Heart left ventricle (tissue), 16 donors: ENCODE measurements at regions not wholly inside any gene's neighbourhood (a gene's known extent, or its start where the extent isn't known, plus 50 kb on each side); places are given as distances from the start of the nearest gene placed in this dataset.
A peak's percentile ranks its signal among the peaks of the same experiment; 100 is the strongest.

Experiments
- ATAC-seq, 4 donors: fragments of 200-7000 bp; cut with Tn5 transposase; one replicate each; pipeline ENCODE4 v1.9.1; 2020 to 2022; ENCODE audit warnings: moderate library complexity in 4 of 4, mild to moderate bottlenecking in 3 of 4, moderate number of reproducible peaks in 1 of 4
- DNase-seq, 5 donors: peaks; one replicate each; pipeline ENCODE4 v3.0.0-alpha.2; 2020
- H3K27ac ChIP-seq, 12 donors: fragments of 200-600 bp; sonication (generic) in 4 of 12; one replicate each; pipeline versions ENCODE4 v1.5.0 to v1.8.0; 2016 to 2022; ENCODE audit warnings: mild to moderate bottlenecking in 2 of 12
- H3K27me3 ChIP-seq, 9 donors: fragments of 200-600 bp; sonication (generic) in 2 of 9; one replicate each; pipeline versions ENCODE4 v1.5.1 to v1.8.0; 2016 to 2022; ENCODE audit warnings: mild to moderate bottlenecking in 3 of 9
- H3K36me3 ChIP-seq, 9 donors: fragments of 200-600 bp; sonication (generic) in 2 of 9; one replicate each; pipeline versions ENCODE4 v1.5.0 to v1.8.0; 2018 to 2022; ENCODE audit warnings: mild to moderate bottlenecking in 2 of 9
- H3K4me1 ChIP-seq, 12 donors: fragments of 200-600 bp; sonication (generic) in 4 of 12; one replicate each; pipeline versions ENCODE4 v1.5.0 to v1.8.0; 2016 to 2022; ENCODE audit warnings: mild to moderate bottlenecking in 3 of 12
- H3K4me3 ChIP-seq, 12 donors: fragments of 200-600 bp; sonication (generic) in 4 of 12; one replicate each; pipeline versions ENCODE4 v1.5.0 to v1.8.0; 2017 to 2022; ENCODE audit warnings: mild to moderate bottlenecking in 9 of 12, moderate library complexity in 4 of 12
- H3K9me3 ChIP-seq, 12 donors: fragments of 200-600 bp; sonication (generic) in 4 of 12; one replicate each; pipeline versions ENCODE4 v1.5.0 to v1.8.0; 2016 to 2022; ENCODE audit warnings: mild to moderate bottlenecking in 1 of 12
- POLR2A ChIP-seq, 2 donors: fragments of 450-650 bp; IDR thresholded peaks; one replicate each; pipeline ENCODE4 v1.6.1; 2017; ENCODE audit warnings: antibody characterized with exemption in 2 of 2, mild to moderate bottlenecking in 2 of 2, moderate library complexity in 2 of 2
- WGBS, 4 donors: extraction: QIAGEN DNeasy Blood & Tissue Kit in 2 of 4; methylation state at CpG; one replicate each; pipeline versions ENCODE4 v1.1.5 to v1.1.7; 2013 to 2018; 5-methylcytosine and 5-hydroxymethylcytosine counted together
- intact Hi-C, 10 donors: fragments of 100-400 bp; cut with DNase I; formaldehyde crosslinking; loops; one replicate each; pipeline versions ENCODE4 v1.11.1 to v1.14.2; 2022
- TF ChIP-seq, protein P1 (sequence below), 12 donors: fragments of 200-600 bp; sonication (generic) in 4 of 12; IDR thresholded peaks; one replicate each; pipeline versions ENCODE4 v1.5.0 to v1.8.0; 2018 to 2022; ENCODE audit warnings: antibody characterized with exemption in 12 of 12, mild to moderate bottlenecking in 5 of 12
- donor health status: ischemic (EF 13 %, LVEDD 7.1; RV severe dilation, severe dysfunction).
- donor health status: healthy with polysubstance abuse.
- donor health status: DM: no; HTN: yes; CAD: no.
- donor health status: DM: no; HTN: no; CAD: no.
- donor health status: ischemic (EF 25% LVEDD 6.9; RV normal size, moderate dysfunction).
- donor health status: ischemic (EF 25% LVEDD 5.7; RV mildly dilated, moderate dysfunction).
- donor health status: healthy.
- donor health status: DM: yes; HTN: yes; CAD: no.
- donor health status: ischemic (EF 35%, LVEDD 5.7; RV mildly dilated, moderate dysfunction).
- donor health status: nonischemic (EF 11% LVEDD 7.7; RV severe dilation, severe dysfunction).
- donor health status: DM: yes; HTN: yes; CAD: no.
- donor health status: PGD.
- donor health status: ischemic (EF 29% LVEDD 5.4; RV normal size, mild dysfunction).
- donor health status: nonischemic (EF 23%, LVEDD 6.1; RV moderate dilation, normal function).

DNA sequence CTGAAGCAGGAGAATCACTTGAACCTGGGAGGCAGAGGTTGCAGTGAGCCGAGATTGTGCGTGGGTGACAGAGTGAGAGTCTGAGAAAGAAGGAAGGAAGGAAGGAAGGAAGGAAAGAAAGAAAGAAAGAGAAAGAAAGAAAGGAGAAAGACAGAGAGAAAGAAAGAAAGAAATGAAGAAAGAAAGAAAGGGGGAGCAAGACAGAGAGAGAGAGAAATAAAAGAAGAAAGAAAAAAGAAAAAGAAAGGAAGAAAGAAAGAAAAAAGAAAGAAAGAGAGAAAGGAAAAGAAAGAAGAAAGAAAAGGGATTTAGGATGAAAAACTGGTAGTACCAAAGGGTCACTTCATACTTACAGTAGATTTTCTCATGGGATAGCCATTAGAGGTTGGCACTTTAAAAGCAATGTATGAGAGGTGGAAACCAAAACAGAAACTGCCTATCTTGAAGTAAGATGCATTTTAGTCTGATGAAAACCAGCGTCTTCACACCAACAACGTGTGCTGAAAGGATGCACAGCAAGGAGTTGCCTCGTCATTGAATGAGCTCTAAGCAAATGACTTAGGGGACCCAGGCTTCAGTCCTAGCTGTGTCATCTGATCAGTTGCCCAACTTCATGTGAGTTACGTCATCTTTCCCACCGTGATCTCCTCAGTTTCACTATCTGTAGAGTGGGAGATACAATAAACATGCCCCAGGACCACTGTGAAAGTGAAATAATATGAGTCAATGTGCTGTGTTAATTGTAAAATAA lies 133.9 kb upstream of the NEDD9 start:
- 63 to 75% (median 66%) methylated on average over 7 of the region's 7 CpGs for WGBS, 4 donors
- Histone ChIP-seq H3K27me3 (no peaks in the 10 kb centered on the region), H3K4me3 (no peak overlapping the region), H3K27ac (peak overlapping the region; percentile 71 to 95 (median 86)), H3K9me3 (no peaks in the 10 kb centered on the region), H3K36me3 (no peaks in the 10 kb centered on the region), H3K4me1 (peaks cover 4 to 74% (median 40%) of the 10 kb centered on the region in 12 donors)
- DNase-seq, result no peak
- no peak for ATAC-seq
- TF ChIP-seq POLR2A (IDR thresholded peaks at IDR 0.05), result no peak
- TF ChIP-seq, protein P1, sequence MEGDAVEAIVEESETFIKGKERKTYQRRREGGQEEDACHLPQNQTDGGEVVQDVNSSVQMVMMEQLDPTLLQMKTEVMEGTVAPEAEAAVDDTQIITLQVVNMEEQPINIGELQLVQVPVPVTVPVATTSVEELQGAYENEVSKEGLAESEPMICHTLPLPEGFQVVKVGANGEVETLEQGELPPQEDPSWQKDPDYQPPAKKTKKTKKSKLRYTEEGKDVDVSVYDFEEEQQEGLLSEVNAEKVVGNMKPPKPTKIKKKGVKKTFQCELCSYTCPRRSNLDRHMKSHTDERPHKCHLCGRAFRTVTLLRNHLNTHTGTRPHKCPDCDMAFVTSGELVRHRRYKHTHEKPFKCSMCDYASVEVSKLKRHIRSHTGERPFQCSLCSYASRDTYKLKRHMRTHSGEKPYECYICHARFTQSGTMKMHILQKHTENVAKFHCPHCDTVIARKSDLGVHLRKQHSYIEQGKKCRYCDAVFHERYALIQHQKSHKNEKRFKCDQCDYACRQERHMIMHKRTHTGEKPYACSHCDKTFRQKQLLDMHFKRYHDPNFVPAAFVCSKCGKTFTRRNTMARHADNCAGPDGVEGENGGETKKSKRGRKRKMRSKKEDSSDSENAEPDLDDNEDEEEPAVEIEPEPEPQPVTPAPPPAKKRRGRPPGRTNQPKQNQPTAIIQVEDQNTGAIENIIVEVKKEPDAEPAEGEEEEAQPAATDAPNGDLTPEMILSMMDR (IDR thresholded peaks at IDR 0.05), result no peak
- intact Hi-C loops, result loop anchor here in 6 of 10 donors (5.0 to 10.0 kb wide), 7 partner anchors 56 to 152 kb away; partner anchors contain the start of gene NEDD9 (in 2 of the 6)

DNA sequence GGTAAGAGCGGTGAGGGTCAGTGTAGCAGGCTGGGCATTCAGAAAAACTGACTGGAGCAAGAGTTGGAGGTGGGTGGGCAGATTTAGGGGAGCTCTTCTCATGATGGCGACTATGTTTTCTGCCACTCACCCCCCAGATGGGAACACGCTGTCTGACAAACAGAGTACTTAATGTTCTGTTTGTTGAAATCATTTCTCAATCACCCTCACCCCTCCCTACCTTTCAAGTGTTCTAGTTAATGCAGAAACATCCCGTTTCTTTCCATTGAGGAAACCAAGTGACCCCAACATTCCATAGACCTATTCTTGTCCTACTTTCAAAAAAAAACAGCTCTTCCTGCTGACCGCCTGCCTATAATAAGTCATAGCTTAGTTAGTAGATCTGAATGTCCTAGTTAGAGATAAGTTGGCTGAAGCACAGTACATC lies 132.5 kb upstream of the NEDD9 start:
- peak; percentile 84 to 90 (median 86) for ATAC-seq
- no peak for TF ChIP-seq POLR2A (IDR thresholded peaks at IDR 0.05)
- TF ChIP-seq, protein P1 (IDR thresholded peaks at IDR 0.05), result no peak
- peaks cover 4 to 62% (median 33%) of the 10 kb centered on the region in 12 donors for H3K4me1 ChIP-seq
- H3K4me3 ChIP-seq, result no peak overlapping the region
- no peaks in the 10 kb centered on the region for H3K9me3 ChIP-seq
- no peak for DNase-seq
- H3K27me3 ChIP-seq, result no peaks in the 10 kb centered on the region
- H3K36me3 ChIP-seq, result no peaks in the 10 kb centered on the region
- H3K27ac ChIP-seq, result peak overlapping the region; percentile 72 to 95 (median 86)
- 54 to 69% (median 59%) methylated on average over 5 of the region's 5 CpGs for WGBS, 4 donors
- intact Hi-C loops, result loop anchor here in 7 of 10 donors (2.0 to 10.0 kb wide), 8 partner anchors 57 to 150 kb away; partner anchors contain the start of gene NEDD9 (in 2 of the 7)

GRCh38 chr6:11363881-11364576 lies 131.6 kb upstream of the NEDD9 start:
- ATAC-seq (no peak), DNase-seq (no peak)
- Histone ChIP-seq H3K27me3 (no peaks in the 10 kb centered on the region), H3K27ac (peak overlapping the region; percentile 72 to 95 (median 82)), H3K9me3 (no peaks in the 10 kb centered on the region), H3K4me1 (peaks cover 4 to 60% (median 29%) of the 10 kb centered on the region in 12 donors), H3K36me3 (no peaks in the 10 kb centered on the region), H3K4me3 (no peak overlapping the region)
- TF ChIP-seq POLR2A (IDR thresholded peaks at IDR 0.05), result no peak
- TF ChIP-seq, protein P1 (IDR thresholded peaks at IDR 0.05), result no peak
- intact Hi-C loops, result loop anchor here in 5 of 10 donors (2.0 to 10.0 kb wide), 4 partner anchors 129 to 149 kb away; partner anchors contain the start of gene NEDD9 (in 1 of the 5)
- 63 to 70% (median 67%) methylated on average over 2 of the region's 2 CpGs for WGBS, 4 donors

DNA sequence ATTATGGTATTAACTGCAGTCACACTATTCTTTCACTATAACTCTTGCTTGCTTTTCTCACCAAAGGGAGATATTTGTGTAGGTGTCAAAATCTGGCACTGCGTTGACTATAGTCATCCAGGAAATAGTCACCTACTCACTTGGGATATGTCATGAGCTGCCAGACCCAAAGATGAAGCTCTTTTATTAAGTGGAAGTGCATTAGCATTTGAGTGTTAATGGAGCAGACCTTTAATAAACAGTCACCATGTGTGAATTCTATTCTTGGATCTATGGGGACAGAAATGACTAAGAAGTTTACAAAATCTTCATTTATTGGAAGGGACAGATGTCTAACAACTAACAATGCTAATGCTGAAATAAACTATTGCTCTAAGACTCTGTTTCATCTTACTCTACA lies 130.1 kb upstream of the NEDD9 start:
- 48 to 64% (median 54%) methylated on average over 1 of the region's 1 CpG for WGBS, 4 donors
- H3K9me3 ChIP-seq, result no peaks in the 10 kb centered on the region
- H3K36me3 ChIP-seq, result no peaks in the 10 kb centered on the region
- no peaks in the 10 kb centered on the region for H3K27me3 ChIP-seq
- intact Hi-C loops, result loop anchor here in 3 of 10 donors (10.0 kb wide), 3 partner anchors 128 to 148 kb away; partner anchors contain the start of gene NEDD9 (in 1 of the 3)
- DNase-seq (no peak), ATAC-seq (no peak)
- peak overlapping the region in 1 of 12 donors; percentile 19 for H3K27ac ChIP-seq
- peaks cover 0 to 58% (median 22%) of the 10 kb centered on the region in 12 donors for H3K4me1 ChIP-seq
- TF ChIP-seq POLR2A (IDR thresholded peaks at IDR 0.05), result no peak
- H3K4me3 ChIP-seq, result no peak overlapping the region
